NOMO-1 (cell line): ENCODE measurements at regions not wholly inside any gene's neighbourhood (a gene's known extent, or its start where the extent isn't known, plus 50 kb on each side); places are given as distances from the start of the nearest gene placed in this dataset.

Source experiments
- DNase-seq, 2 experiments: peaks; one replicate each; lab custom pipeline; 2025; ENCODE audit not compliant: unreplicated experiment in 2 of 2; lab: John Stamatoyannopoulos, UW

DNA sequence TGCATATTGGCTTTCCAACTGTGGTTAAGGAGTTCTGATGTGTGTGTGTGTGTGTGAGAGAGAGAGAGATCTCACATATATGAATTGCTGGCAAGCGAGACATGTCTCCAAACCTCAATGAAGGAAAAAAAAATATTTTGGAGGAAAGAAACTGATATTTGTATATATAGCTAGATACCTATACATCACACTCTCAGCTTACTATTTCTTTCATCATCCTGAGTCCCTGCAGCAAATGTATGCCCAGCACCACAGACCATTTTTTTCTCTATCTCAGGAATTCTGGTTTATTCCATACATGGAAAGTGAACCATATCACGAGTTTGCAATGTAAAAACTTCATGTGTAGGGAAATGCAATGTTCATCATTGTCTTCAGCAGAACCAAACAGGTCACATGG lies 68.9 kb downstream of the MTERF1 start:
- DNase-seq = no peak

DNA sequence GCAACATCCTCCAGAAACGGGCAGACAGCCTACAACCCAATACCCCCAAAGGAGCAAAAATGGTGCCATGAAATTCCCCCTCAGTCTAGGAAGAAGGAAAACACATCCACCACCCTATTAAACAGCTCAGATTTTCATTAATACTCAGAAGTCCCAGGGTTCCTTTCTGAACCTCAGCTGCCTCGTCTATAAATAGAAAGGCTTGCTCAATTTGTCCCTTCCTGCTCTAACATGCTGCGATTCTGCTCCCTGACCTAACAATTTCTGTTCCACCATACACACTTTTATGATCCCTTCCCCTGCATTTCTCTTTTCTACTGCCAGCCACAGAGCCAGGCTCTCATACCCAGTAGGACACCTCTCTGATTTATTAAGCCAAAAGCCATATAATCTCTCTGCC lies 68.1 kb downstream of the MTERF1 start:
- peak in 1 of 2 experiments; percentile 24 for DNase-seq

DNA sequence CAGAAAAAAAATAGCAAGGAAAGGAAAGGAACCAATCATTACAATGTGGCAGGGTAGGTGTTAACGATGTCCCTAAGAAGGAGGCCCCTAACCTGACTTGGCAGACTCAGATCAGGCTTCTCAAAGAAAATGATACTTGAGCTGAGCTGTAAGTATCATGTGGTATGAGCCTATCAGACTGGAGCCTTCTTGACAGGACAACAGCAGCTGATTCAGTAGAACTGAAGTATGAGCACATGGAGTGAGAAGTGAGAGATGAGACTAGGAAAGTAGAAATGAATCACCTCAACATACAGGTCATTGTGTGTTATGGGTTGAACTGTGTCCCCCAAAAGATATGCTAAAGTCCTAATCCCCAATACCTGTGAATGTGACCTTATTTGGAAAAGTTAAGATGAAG lies 66.3 kb downstream of the MTERF1 start:
- DNase-seq = no peak
